HCT116 (cell line): ENCODE measurements at regions not wholly inside any gene's neighbourhood (a gene's known extent, or its start where the extent isn't known, plus 50 kb on each side); places are given as distances from the start of the nearest gene placed in this dataset.

Experiments
- ATAC-seq: fragments of 200-7000 bp; cut with Tn5 transposase; 2 replicates; pipeline ENCODE4 v1.9.1; 2020; ENCODE audit warnings: mild to moderate bottlenecking, moderate library complexity
- BruUV-seq: library from RNA; stranded (reverse); fragments of 400-500 nt; replicated peaks from 2 replicates; lab custom pipeline; 2021; lab: Mats Ljungman, UMichigan
- CTCF ChIA-PET: fragments of 300-600 bp; sonication (Branson Sonifier 250); formaldehyde crosslinking; loops from one replicate; lab custom pipeline; 2021; ENCODE audit warnings: antibody characterized with exemption; lab: Charles Lee
- POLR2A ChIA-PET: fragments of 300-600, 350-600 bp; sonication (Branson Sonifier 250); formaldehyde crosslinking; loops from one replicate; lab custom pipeline; 2021; ENCODE audit warnings: antibody characterized with exemption; lab: Charles Lee
- RAD21 ChIA-PET, 2 experiments: fragments of 300-600 bp; sonication (Branson Sonifier 250); formaldehyde crosslinking; loops; one replicate each; lab custom pipeline; 2023; ENCODE audit warnings: low total read pairs in 2 of 2; ENCODE audit not compliant: uncharacterized antibody in 2 of 2, unreplicated experiment in 2 of 2, low non-redundant PET in 1 of 2; lab: Charles Lee
- DNase-seq: peaks from one replicate; pipeline ENCODE4 v3.0.0-alpha.2; 2010; ENCODE audit warnings: low read depth, low spot score
- H2AFZ ChIP-seq: fragments of 200-600 bp; shearing (Covaris generic), sonication (generic); 2 replicates; pipeline ENCODE4 v1.6.1; 2017; ENCODE audit warnings: low read depth, mixed run types, mixed read lengths, antibody characterized with exemption, low read length; ENCODE audit not compliant: poor library complexity, severe bottlenecking
- H3K27ac ChIP-seq: 2 replicates; pipeline ENCODE4 v1.5.1; 2012; ENCODE audit warnings: low read depth, low read length
- H3K27me3 ChIP-seq: fragments of 200-600 bp; sonication (generic); 2 replicates; pipeline ENCODE4 v1.6.1; 2016; ENCODE audit warnings: mixed run types, low read length, mixed read lengths; ENCODE audit not compliant: insufficient read depth
- H3K36me3 ChIP-seq, 2 experiments: fragments of 200-500 bp in 1 of 2; fragments of 200-600 bp in 1 of 2; sonication (Bioruptor generic) in 1 of 2; sonication (generic) in 1 of 2; 2 replicates each; pipeline versions ENCODE4 v1.5.1 to v1.6.1; 2014 to 2016; ENCODE audit warnings: low read length in 2 of 2, inconsistent platforms in 1 of 2, mixed read lengths in 1 of 2, mixed run types in 1 of 2; ENCODE audit not compliant: insufficient read depth in 2 of 2, control insufficient read depth in 1 of 2
- H3K4me1 ChIP-seq, 2 experiments: fragments of 200-600 bp in 1 of 2; sonication (generic) in 1 of 2; 2 replicates each; pipeline versions ENCODE4 v1.5.1 to v1.6.1; 2012 to 2017; ENCODE audit warnings: low read length in 2 of 2, inconsistent platforms in 1 of 2, mild to moderate bottlenecking in 1 of 2, mixed read lengths in 1 of 2, mixed run types in 1 of 2, moderate library complexity in 1 of 2; ENCODE audit not compliant: insufficient read depth in 2 of 2, control insufficient read depth in 1 of 2
- H3K4me2 ChIP-seq: fragments of 200-600 bp; sonication (generic); 2 replicates; pipeline ENCODE4 v1.6.1; 2017; ENCODE audit warnings: mixed run types, low read length, mixed read lengths
- H3K4me3 ChIP-seq, 2 experiments: fragments of 200-600 bp in 1 of 2; sonication (generic) in 1 of 2; replicated peaks in 1 of 2; 2 replicates each; pipeline ENCODE4 v1.5.1; 2011 to 2016; ENCODE audit warnings: low read length in 2 of 2, control low read depth in 1 of 2, low read depth in 1 of 2, mild to moderate bottlenecking in 1 of 2, mixed read lengths in 1 of 2, mixed run types in 1 of 2
- H3K79me2 ChIP-seq: fragments of 200-600 bp; sonication (generic); 2 replicates; pipeline ENCODE4 v1.6.1; 2017; ENCODE audit warnings: mild to moderate bottlenecking, mixed run types, low read length, moderate library complexity, mixed read lengths; ENCODE audit not compliant: insufficient read depth
- H3K9ac ChIP-seq: fragments of 200-600 bp; sonication (generic); 2 replicates; pipeline ENCODE4 v1.6.1; 2016; ENCODE audit warnings: low read length, mixed read lengths
- H3K9me2 ChIP-seq: fragments of 200-600 bp; sonication (generic), shearing (Covaris generic); 2 replicates; pipeline ENCODE4 v1.6.1; 2017; ENCODE audit warnings: mixed run types, mild to moderate bottlenecking, moderate library complexity; ENCODE audit not compliant: insufficient read depth
- H3K9me3 ChIP-seq, 2 experiments: fragments of 200-500 bp in 1 of 2; fragments of 200-600 bp in 1 of 2; sonication (Bioruptor generic) in 1 of 2; sonication (generic) in 1 of 2; 2 replicates each; pipeline ENCODE4 v1.6.1; 2014 to 2017; ENCODE audit warnings: low read length in 2 of 2, mixed read lengths in 2 of 2, inconsistent platforms in 1 of 2, low read depth in 1 of 2, mild to moderate bottlenecking in 1 of 2, mixed run types in 1 of 2, moderate library complexity in 1 of 2; ENCODE audit not compliant: control insufficient read depth in 1 of 2, insufficient read depth in 1 of 2
- H4K20me1 ChIP-seq: fragments of 200-600 bp; sonication (generic), shearing (Covaris generic); 2 replicates; pipeline ENCODE4 v1.6.1; 2017; ENCODE audit warnings: mixed run types, mild to moderate bottlenecking, moderate library complexity; ENCODE audit not compliant: insufficient read depth
- ATF3 ChIP-seq: IDR thresholded peaks from 2 replicates; pipeline ENCODE4 v1.6.1; 2012
- CEBPB ChIP-seq: IDR thresholded peaks from 2 replicates; pipeline ENCODE4 v1.6.1; 2012; ENCODE audit warnings: low read depth
- EGR1 ChIP-seq: IDR thresholded peaks from 2 replicates; pipeline ENCODE4 v1.6.1; 2012; ENCODE audit warnings: low read depth
- ELF1 ChIP-seq: IDR thresholded peaks from 2 replicates; pipeline ENCODE4 v1.6.1; 2012; ENCODE audit warnings: low read depth, borderline replicate concordance
- EZH2 ChIP-seq: fragments of 200-600 bp; sonication (generic); IDR thresholded peaks from 2 replicates; pipeline ENCODE4 v1.6.1; 2017; ENCODE audit warnings: antibody characterized with exemption, mixed run types
- EZH2phosphoT487 ChIP-seq: fragments of 200-600 bp; IDR thresholded peaks from 2 replicates; pipeline ENCODE4 v1.6.1; 2018; ENCODE audit warnings: antibody characterized with exemption, borderline replicate concordance
- JUND ChIP-seq: IDR thresholded peaks from 2 replicates; pipeline ENCODE4 v1.6.1; 2012
- MAX ChIP-seq: IDR thresholded peaks from 2 replicates; pipeline ENCODE4 v1.6.1; 2012
- POLR2A ChIP-seq: IDR thresholded peaks from 2 replicates; pipeline ENCODE4 v1.7.0; 2011; ENCODE audit warnings: borderline replicate concordance; ENCODE audit not compliant: insufficient read depth, insufficient read length; ENCODE audit errors: extremely low read depth
- POLR2AphosphoS5 ChIP-seq: IDR thresholded peaks from 2 replicates; pipeline ENCODE4 v1.6.1; 2011; ENCODE audit warnings: mild to moderate bottlenecking, low read depth, low read length, moderate library complexity
- RAD21 ChIP-seq: IDR thresholded peaks from 2 replicates; pipeline ENCODE4 v1.6.1; 2012; ENCODE audit warnings: low read depth, mild to moderate bottlenecking
- REST ChIP-seq: IDR thresholded peaks from 2 replicates; pipeline ENCODE4 v1.6.1; 2012; ENCODE audit warnings: low read depth
- SIN3A ChIP-seq: IDR thresholded peaks from 2 replicates; pipeline ENCODE4 v1.6.1; 2012; ENCODE audit warnings: low read depth
- SRF ChIP-seq: IDR thresholded peaks from 2 replicates; pipeline ENCODE4 v1.6.1; 2012; ENCODE audit warnings: low read depth
- YY1 ChIP-seq: IDR thresholded peaks from 2 replicates; pipeline ENCODE4 v1.6.1; 2011; ENCODE audit warnings: low read length, low read depth, moderate library complexity, mild to moderate bottlenecking; ENCODE audit not compliant: insufficient replicate concordance; ENCODE audit errors: extremely low read depth
- ZFX ChIP-seq: fragments of 450-650 bp; IDR thresholded peaks from 2 replicates; pipeline ENCODE4 v1.6.1; 2017
- ZNF274 ChIP-seq: fragments of 200-500 bp; sonication (Bioruptor generic); IDR thresholded peaks from 2 replicates; pipeline ENCODE4 v1.6.1; 2014; ENCODE audit warnings: mild to moderate bottlenecking, low read depth, low read length, inconsistent platforms
- intact Hi-C: fragments of 100-400 bp; cut with micrococcal nuclease; formaldehyde crosslinking; loops from 2 replicates; pipeline ENCODE4 v1.10.0; 2022

- POLR2A ChIA-PET, result no interaction called here
These were observed 130.0 kb upstream of the MAP1B start for GRCh38 chr5:71977311-71977710.

More at GRCh38 chr5:71977311-71977710, 130.0 kb upstream of the MAP1B start:
- H3K79me2 ChIP-seq, result no peaks in the 10 kb centered on the region
- H3K4me3 ChIP-seq, result no peak overlapping the region
- no peaks in the 10 kb centered on the region for H3K4me1 ChIP-seq
- 0 out of 4 replicates have a peak, but pooled peaks cover 6 to 9% of the 10 kb centered on the region in 2 experiments for H3K9me3 ChIP-seq
- CTCF ChIA-PET, result no interaction called here
- H3K4me2 ChIP-seq, result no peak overlapping the region
- no peak overlapping the region for H2AFZ ChIP-seq
- no peak overlapping the region for H3K9ac ChIP-seq
- no TSS peak for BruUV-seq
- DNase-seq (no peak), ATAC-seq (no peak)
- no peaks in the 10 kb centered on the region for H3K27me3 ChIP-seq
- intact Hi-C loops, result no loop called here
- H3K27ac ChIP-seq, result no peak overlapping the region
- no peak for TF ChIP-seq POLR2A
- TF ChIP-seq EGR1, result no peak
- TF ChIP-seq JUND, result no peak
- no peak for TF ChIP-seq YY1
- no peak for TF ChIP-seq ZNF274
- no peak for TF ChIP-seq EZH2
- no peak for TF ChIP-seq MAX
- TF ChIP-seq ZFX, result no peak
- TF ChIP-seq REST, result no peak
- TF ChIP-seq CEBPB, result no peak
- no peak for TF ChIP-seq ATF3
- TF ChIP-seq EZH2phosphoT487, result no peak
- no peak for TF ChIP-seq ELF1
- TF ChIP-seq SIN3A, result no peak
- TF ChIP-seq SRF, result no peak
- no peak for TF ChIP-seq POLR2AphosphoS5
- no peak for TF ChIP-seq RAD21
- TF ChIP-seq, all 23 proteins: peak for 0
- Histone ChIP-seq H3K36me3 (no peaks in the 10 kb centered on the region), H3K9me2 (no peaks in the 10 kb centered on the region), H4K20me1 (no peaks in the 10 kb centered on the region)
- RAD21 ChIA-PET, result no interaction called here
